ENCODE measurements at regions not wholly inside any gene's neighbourhood (a gene's known extent, or its start where the extent isn't known, plus 50 kb on each side); places are given as distances from the start of the nearest gene placed in this dataset.

DNA sequence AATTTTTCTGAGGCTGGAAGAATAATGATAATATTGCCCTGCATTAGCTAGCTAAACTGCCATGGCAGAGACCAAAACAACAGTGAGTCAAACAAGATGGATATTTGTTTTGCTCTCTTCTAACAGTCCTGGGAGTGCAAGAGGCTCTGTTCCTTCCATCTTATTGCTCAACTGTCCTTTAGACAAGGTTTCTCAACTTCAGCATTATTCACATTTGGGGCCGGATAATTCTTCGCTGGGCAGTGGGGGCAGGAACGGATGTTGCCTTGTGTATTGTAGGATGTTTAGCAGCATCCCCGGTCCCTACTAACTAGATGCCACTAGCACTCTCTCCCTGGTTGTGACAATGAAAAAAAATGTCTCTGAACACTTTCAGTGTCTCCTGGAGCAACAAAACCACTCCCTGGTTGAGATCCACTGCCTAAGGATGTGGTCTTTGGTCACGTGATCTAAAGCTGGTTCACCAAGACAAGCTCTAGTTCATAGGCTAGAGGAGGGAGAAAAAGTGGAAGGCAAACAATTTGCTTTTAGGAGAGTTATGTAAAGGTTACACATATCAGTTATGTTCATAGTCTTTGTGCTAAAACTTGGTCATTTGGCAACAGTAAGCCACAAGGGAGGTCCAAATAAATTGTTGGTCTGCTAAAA, 144.4 kb downstream of the PCTP start:
- WGBS, 2 experiments (ENCODE audit: extremely low coverage in 1 of 2, insufficient coverage in 1 of 2, insufficient read length in 1 of 2, insufficient replicate concordance in 2 of 2, low coverage in 1 of 2, low lambda C conversion rate in 2 of 2, missing lambda C conversion rate in 1 of 2) = 92% methylated on average over 5 of the region's 5 CpGs; no CpG with 5 or more reads in 1 of the 2 experiments
- no peak overlapping the region for H2BK12ac ChIP-seq (ENCODE audit: low read depth, low read length)
- CTCF ChIA-PET (ENCODE audit: partially characterized antibody) = no interaction called here
- no peak overlapping the region for H3K27ac ChIP-seq (ENCODE audit: low read depth, low read length)
- no peak overlapping the region for H4K8ac ChIP-seq (ENCODE audit: extremely low read depth, insufficient read depth, low read length)
- H3K27me3 ChIP-seq (replicated peaks in 1 of 4; ENCODE audit: control insufficient read depth in 3 of 4, extremely low read depth in 1 of 4, insufficient read depth in 3 of 4, low read length in 3 of 4) = no peaks in the 10 kb centered on the region
- no peaks in the 10 kb centered on the region for H3K79me2 ChIP-seq (ENCODE audit: control insufficient read depth in 1 of 2, insufficient read depth in 2 of 2, low read length in 2 of 2)
- H2BK120ac ChIP-seq (replicated peaks; ENCODE audit: low read depth, low read length) = no peak overlapping the region
- H3K9ac ChIP-seq (replicated peaks in 1 of 4; ENCODE audit: extremely low read depth in 1 of 4, low read depth in 3 of 4, low read length in 3 of 4) = no peak overlapping the region
- H2BK5ac ChIP-seq (ENCODE audit: low read depth, low read length) = no peak overlapping the region
- no peak overlapping the region for H2AK5ac ChIP-seq (ENCODE audit: low read depth, low read length)
- H3K4me3 ChIP-seq (ENCODE audit: extremely low read depth in 1 of 4, insufficient read depth in 2 of 4, low read depth in 3 of 4, low read length in 4 of 4) = no peak overlapping the region
- FAIRE-seq (no peak), DNase-seq (ENCODE audit: low read depth in 1 of 2, low spot score in 2 of 2) (no peak)
- no peak overlapping the region for H2BK15ac ChIP-seq (ENCODE audit: low read length)
- H3K23ac ChIP-seq (ENCODE audit: insufficient read length) = no peak overlapping the region
- no peaks in the 10 kb centered on the region for H3K36me3 ChIP-seq (ENCODE audit: control insufficient read depth in 2 of 4, insufficient read depth in 4 of 4, low read length in 3 of 4)
- H3K23me2 ChIP-seq (ENCODE audit: low read depth, low read length) = no peaks in the 10 kb centered on the region
- H3K9me3 ChIP-seq (ENCODE audit: insufficient read depth in 2 of 2, low read depth in 1 of 2, low read length in 1 of 2) = no peaks in the 10 kb centered on the region
- no peak overlapping the region for H3K56ac ChIP-seq (replicated peaks; ENCODE audit: insufficient read length, low read depth, low read length)
- no peak overlapping the region for H3K14ac ChIP-seq (ENCODE audit: insufficient read length)
- H4K5ac ChIP-seq (ENCODE audit: insufficient read length, low read depth, low read length) = no peak overlapping the region
- H3K4me2 ChIP-seq (ENCODE audit: insufficient read depth in 1 of 2, low read depth in 2 of 2, low read length in 2 of 2) = no peak overlapping the region
- no peaks in the 10 kb centered on the region for H3K79me1 ChIP-seq (ENCODE audit: low read depth, low read length)
- H3K4ac ChIP-seq (replicated peaks; ENCODE audit: insufficient read length, low read depth, low read length) = no peak overlapping the region
- H2BK20ac ChIP-seq (ENCODE audit: low read length) = no peak overlapping the region
- peak overlapping the region; percentile 39; the same call in 1 of the 2 replicates for H2AFZ ChIP-seq (ENCODE audit: low read length)
- H3K18ac ChIP-seq (ENCODE audit: extremely low read depth, low read length) = no peak overlapping the region
- POLR2A ChIA-PET (ENCODE audit: partially characterized antibody) = no interaction called here
- TF ChIP-seq RNF2 (IDR thresholded peaks at IDR 0.05; ENCODE audit: borderline replicate concordance, low read depth, low read length, missing control alignments, poor library complexity, severe bottlenecking) (no peak), SP2 (IDR thresholded peaks at IDR 0.05; ENCODE audit: low read length) (no peak), EGR1 (IDR thresholded peaks at IDR 0.05; ENCODE audit: borderline replicate concordance, low read depth, low read length) (no peak), KDM5A (IDR thresholded peaks at IDR 0.05; ENCODE audit: low read length) (no peak), CHD1 (IDR thresholded peaks at IDR 0.05; ENCODE audit: low read depth, low read length) (no peak), CBX5 (IDR thresholded peaks at IDR 0.05; ENCODE audit: low read depth, low read length) (no peak), ZNF274 (IDR thresholded peaks at IDR 0.05; ENCODE audit: borderline replicate concordance, extremely low read depth, low read length) (no peak), SUZ12 (IDR thresholded peaks at IDR 0.05; ENCODE audit: low read length) (no peak)
- no peaks in the 10 kb centered on the region for H3K4me1 ChIP-seq (replicated peaks in 1 of 4; ENCODE audit: control insufficient read depth in 3 of 4, insufficient read depth in 4 of 4, low read length in 3 of 4)
- H4K20me1 ChIP-seq (replicated peaks in 1 of 2; ENCODE audit: control insufficient read depth in 1 of 2, insufficient read depth in 2 of 2, low read length in 2 of 2) = no peaks in the 10 kb centered on the region
- H4K91ac ChIP-seq (replicated peaks; ENCODE audit: insufficient read length, low read length) = no peak overlapping the region
